ENCODE measurements at regions not wholly inside any gene's neighbourhood (a gene's known extent, or its start where the extent isn't known, plus 50 kb on each side); places are given as distances from the start of the nearest gene placed in this dataset.
"Not testable (repeated sequence)": the region's sequence is repeated elsewhere in the genome, so short reads cannot be mapped to it uniquely, and the experiment has no call there.

DNA sequence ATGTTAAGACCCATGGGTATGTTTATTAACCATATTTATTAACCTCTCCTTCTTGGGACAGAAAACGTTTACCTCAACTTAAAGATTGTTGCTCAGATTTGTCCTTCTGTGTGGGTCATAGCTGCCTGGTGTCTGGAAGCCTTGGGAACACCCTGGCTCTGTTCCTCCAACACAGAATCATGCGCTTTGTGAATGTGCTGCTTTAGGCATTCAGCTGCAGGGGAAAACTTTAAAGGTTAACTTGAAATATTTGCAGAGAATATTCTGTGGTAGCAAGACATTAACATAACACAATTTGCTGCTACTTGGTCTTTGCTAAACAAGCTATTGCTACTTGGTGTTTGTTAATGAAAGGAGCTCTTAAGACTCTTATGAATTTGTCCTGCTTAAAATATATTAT, 50.5 kb upstream of the THOC3 start:
- H3K27me3 Mint-ChIP-seq; H3K36me3 Mint-ChIP-seq (ENCODE audit: low read depth); DNase-seq; intact Hi-C loops (cut with micrococcal nuclease); H3K9me3 Mint-ChIP-seq; H3K4me1 Mint-ChIP-seq; H3K4me3 Mint-ChIP-seq; H3K27ac Mint-ChIP-seq: not testable (repeated sequence)

DNA sequence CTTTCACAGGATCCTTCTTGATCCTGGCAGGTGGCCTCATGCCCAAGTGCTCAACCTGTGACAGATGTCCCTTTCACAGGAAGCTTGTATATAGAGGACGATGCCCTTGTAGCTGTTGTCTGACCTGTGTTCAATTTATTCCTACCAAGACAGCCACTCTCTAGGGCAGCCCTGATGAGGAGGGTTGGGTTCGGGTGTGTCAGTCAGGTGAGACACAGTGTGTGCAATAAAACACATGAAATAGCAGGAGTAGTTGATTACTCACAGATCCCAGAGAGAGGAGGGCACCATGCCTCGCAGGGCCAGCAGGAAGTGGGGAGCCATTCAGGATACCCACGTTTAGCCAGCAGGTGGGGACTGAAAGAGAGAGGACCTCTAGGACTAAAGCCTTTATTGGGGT, 52.7 kb upstream of the THOC3 start:
- H3K36me3 Mint-ChIP-seq (ENCODE audit: low read depth); H3K27me3 Mint-ChIP-seq; H3K9me3 Mint-ChIP-seq; H3K4me1 Mint-ChIP-seq; H3K27ac Mint-ChIP-seq; intact Hi-C loops (cut with micrococcal nuclease); H3K4me3 Mint-ChIP-seq: not testable (repeated sequence)
- peak; percentile 48 for DNase-seq

DNA sequence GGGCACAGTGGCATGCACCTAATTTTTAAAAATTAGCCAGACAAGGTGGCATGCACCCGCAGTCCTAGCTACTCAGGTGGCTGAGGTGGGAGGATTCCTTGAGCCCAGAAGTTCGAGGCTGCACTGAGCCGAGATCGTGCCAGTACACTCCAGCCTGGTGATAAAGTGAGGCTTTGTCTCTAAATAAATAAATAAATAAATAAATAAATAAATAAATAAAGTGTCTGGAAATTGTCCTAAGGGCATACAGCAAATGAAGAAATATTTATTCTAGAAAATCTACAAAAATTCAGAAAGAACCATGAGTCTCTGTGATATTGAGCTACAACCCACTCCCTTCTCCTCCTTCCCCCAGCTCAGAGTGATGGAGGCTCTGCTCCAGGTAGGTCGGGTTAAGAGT, 55.4 kb upstream of the THOC3 start:
- DNase-seq; H3K36me3 Mint-ChIP-seq (ENCODE audit: low read depth); intact Hi-C loops (cut with micrococcal nuclease); H3K4me1 Mint-ChIP-seq; H3K9me3 Mint-ChIP-seq; H3K27me3 Mint-ChIP-seq; H3K4me3 Mint-ChIP-seq; H3K27ac Mint-ChIP-seq: not testable (repeated sequence)

DNA sequence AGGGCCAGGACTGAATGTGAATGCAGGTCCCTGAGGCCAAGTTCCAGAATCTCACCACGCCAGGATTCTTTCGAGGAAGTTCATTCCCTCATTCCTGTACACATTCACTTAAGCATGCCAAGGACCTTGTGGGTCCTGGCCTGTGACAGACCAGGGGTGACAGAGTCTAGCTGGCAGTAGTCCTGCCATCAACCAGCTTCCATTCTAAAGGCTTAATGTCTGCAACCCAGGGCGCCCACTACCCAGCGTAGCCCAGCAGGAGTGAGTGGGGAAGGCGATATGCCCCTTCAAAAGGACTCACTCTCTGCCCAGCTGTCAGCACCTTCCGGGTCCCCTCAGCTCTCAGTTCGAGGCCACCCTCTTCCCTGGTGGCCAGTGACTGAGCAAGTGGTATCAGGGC, 61.3 kb upstream of the THOC3 start:
- H3K4me1 Mint-ChIP-seq; H3K36me3 Mint-ChIP-seq (ENCODE audit: low read depth); H3K27me3 Mint-ChIP-seq; H3K4me3 Mint-ChIP-seq; H3K27ac Mint-ChIP-seq; intact Hi-C loops (cut with micrococcal nuclease); DNase-seq; H3K9me3 Mint-ChIP-seq: not testable (repeated sequence)

DNA sequence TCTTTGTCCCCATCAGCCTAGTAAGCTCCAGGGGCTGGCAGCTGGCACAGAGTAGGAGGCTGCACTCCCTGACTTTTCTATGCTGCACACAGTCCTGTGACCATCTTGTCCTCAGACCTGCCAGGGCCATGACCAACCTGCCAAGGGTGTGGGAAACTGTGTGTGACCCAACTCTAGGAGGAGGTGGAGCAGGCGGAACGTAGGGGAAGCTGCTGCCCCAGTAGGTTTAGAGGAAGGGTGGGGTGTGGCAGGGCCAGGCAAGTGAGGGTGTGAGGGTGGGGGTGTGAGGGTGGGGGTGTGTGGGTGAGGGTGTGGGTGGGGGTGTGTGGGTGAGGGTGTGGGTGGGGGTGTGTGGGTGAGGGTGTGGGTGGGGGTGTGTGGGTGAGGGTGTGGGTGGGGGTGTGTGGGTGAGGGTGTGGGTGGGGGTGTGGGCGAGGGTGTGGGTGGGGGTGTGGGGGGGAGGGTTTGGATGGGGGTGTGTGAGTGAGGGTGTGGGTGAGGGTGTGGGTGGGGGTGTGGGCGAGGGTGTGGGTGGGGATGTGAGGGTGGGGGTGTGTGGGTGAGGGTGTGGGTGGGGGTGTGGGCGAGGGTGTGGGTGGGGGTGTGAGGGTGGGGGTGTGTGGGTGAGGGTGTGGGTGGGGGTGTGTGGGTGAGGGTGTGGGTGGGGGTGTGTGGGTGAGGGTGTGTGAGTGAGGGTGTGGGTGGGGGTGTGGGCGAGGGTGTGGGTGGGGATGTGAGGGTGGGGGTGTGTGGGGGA, 62.4 kb upstream of the THOC3 start:
- H3K4me3 Mint-ChIP-seq; intact Hi-C loops (cut with micrococcal nuclease); H3K4me1 Mint-ChIP-seq; H3K36me3 Mint-ChIP-seq (ENCODE audit: low read depth); H3K9me3 Mint-ChIP-seq; DNase-seq; H3K27me3 Mint-ChIP-seq; H3K27ac Mint-ChIP-seq: not testable (repeated sequence)

DNA sequence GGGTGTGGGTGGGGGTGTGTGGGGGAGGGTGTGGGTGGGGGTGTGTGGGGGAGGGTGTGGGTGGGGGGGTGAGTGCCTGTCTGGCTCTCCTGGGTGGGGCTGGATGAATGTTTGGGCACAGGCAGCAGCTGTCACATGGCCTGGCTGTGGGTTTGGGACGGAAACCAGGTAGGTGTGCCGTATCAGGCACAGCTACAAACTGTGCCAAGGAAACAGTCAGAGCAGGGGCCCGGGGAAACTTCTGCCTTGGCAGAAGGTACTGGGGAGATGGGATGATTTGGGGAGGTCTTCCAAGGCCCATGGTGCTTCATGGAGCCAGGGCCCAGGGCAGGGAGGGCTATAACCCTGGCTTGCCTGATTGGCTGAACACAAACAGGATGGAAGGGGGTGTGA, 63.0 kb upstream of the THOC3 start:
- DNase-seq; H3K9me3 Mint-ChIP-seq; H3K36me3 Mint-ChIP-seq (ENCODE audit: low read depth); H3K27me3 Mint-ChIP-seq; H3K4me3 Mint-ChIP-seq; intact Hi-C loops (cut with micrococcal nuclease); H3K27ac Mint-ChIP-seq; H3K4me1 Mint-ChIP-seq: not testable (repeated sequence)

DNA sequence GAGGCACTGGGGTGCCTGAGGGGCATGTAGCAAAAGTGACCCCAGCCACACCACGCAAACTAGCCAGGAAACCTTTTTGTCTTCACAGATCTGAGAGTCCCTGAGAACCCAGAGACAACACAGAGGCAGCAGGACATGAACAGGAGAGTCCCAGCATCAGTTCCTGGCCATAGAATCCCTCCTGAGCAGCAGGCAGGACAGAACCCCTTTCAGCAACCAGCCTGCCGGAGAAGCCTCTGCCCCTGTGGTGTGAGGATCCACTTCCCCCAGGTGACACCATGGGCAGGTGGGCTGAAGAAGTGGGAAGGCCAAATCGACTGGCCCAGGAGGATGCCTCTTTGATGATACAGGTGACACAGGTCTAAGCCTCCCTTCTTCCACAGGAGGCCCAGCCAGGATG, 65.1 kb upstream of the THOC3 start:
- H3K9me3 Mint-ChIP-seq; H3K4me3 Mint-ChIP-seq; H3K27me3 Mint-ChIP-seq; H3K36me3 Mint-ChIP-seq (ENCODE audit: low read depth); DNase-seq; intact Hi-C loops (cut with micrococcal nuclease); H3K27ac Mint-ChIP-seq; H3K4me1 Mint-ChIP-seq: not testable (repeated sequence)

DNA sequence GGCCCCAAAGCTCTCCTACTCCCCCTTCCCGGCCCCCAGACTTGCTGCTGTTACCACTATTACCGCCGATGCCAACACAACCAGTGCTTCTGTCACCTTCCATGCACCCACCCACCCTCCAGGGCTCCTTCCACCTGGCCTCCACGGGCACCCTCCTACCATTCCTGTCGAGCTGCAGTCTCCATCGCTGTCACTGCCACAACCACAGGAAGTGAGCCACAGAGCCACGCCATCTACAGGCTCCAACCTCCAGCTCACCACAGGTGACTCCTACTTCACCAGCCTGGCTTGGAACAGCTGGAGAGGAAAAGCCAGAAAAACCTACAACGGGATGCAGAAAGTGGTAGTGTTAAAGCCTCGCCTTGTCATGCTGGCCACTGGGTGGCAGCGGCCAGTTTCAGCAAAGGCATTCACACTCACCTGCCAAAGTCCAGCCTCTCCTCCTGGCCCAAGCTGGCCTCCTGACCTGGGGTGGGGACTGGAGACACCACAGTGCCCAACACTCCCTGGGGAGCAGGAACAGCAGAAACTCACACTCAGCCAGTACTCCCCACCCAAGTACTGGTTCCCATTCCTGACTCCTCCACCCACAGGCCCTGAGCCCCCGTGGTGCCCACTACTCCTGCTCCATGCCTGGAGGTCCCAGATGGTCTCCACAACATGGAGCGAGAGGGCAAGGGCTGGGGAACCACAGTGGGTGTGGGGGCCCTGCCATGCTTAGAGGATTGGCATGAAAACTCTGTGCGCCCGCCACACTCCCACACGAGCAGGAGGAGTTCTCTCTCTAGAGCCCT, 66.5 kb upstream of the THOC3 start:
- peak overlapping the region; percentile 36 for H3K27ac Mint-ChIP-seq
- H3K36me3 Mint-ChIP-seq (ENCODE audit: low read depth); H3K9me3 Mint-ChIP-seq; H3K4me3 Mint-ChIP-seq; H3K4me1 Mint-ChIP-seq; H3K27me3 Mint-ChIP-seq; intact Hi-C loops (cut with micrococcal nuclease): not testable (repeated sequence)
- peak; percentile 60 for DNase-seq

DNA sequence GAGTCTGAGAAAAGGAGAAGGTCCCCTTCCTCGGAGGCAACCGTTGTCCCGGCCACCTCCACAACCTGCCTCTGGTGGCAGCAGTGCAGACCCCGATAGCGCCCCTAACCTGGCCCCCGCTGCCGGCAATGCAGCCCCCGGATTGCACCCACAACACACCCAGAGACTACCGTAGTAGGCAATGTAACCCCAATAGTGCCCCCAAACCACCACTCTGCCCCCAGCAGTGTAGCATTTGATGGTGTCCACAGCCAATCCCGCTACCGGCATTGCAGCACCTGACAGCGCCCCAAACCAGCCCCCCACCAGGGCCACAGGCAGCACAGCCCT, 67.1 kb upstream of the THOC3 start:
- H3K9me3 Mint-ChIP-seq; intact Hi-C loops (cut with micrococcal nuclease); H3K4me3 Mint-ChIP-seq; H3K36me3 Mint-ChIP-seq (ENCODE audit: low read depth); H3K27me3 Mint-ChIP-seq; DNase-seq: not testable (repeated sequence)
- peaks cover 10% of the 10 kb centered on the region for H3K4me1 Mint-ChIP-seq
- H3K27ac Mint-ChIP-seq: peak overlapping the region; percentile 36

DNA sequence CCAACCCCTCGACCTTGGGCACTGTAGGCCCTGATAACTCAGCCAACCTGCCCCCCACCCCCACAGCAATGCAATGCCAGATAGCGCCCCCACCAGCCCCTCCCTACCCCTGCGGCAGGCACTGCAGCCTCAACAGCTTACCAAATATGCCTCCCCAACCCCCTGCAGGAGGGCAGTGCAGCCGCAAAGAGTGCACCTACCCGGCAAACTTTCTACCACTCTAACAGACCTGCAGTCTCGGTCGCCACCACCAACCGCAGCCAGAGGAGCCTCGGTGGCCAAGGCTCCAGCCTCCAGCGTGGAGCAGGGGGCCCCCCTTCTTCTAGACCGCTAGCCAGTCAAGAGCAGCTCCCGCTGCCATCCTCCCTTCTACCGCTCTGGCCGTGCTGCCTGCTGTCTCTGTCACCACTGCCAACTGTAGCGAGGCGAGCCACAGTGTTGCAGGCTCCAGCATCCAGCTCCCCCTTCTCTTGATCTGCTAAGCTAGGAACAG, 67.7 kb upstream of the THOC3 start:
- H3K4me1 Mint-ChIP-seq: peaks cover 11% of the 10 kb centered on the region
- H3K9me3 Mint-ChIP-seq; DNase-seq; intact Hi-C loops (cut with micrococcal nuclease); H3K27me3 Mint-ChIP-seq; H3K36me3 Mint-ChIP-seq (ENCODE audit: low read depth): not testable (repeated sequence)
- peak overlapping the region; percentile 61 for H3K4me3 Mint-ChIP-seq
- H3K27ac Mint-ChIP-seq: peak overlapping the region; percentile 67

DNA sequence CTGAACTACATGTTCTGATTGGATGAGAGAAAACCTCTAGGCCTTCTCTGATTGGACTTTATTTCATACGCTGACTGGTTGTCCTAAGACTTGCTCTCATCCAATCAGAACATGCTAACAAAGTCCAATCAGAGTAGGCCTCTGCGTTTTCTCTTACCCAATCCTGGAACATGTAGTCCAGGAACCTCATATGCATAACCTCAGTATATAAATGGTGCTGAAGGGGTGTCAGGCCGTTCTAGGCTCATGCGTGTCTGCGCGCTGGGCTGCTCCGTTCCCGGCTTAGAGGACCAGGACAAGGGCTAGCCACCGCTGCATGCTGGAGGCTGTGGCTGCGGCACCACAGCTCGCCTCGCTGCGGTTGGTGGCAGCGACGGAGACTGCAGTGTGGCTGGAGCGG, 68.3 kb upstream of the THOC3 start:
- H3K27ac Mint-ChIP-seq: peak overlapping the region; percentile 67
- H3K36me3 Mint-ChIP-seq (ENCODE audit: low read depth); H3K9me3 Mint-ChIP-seq; DNase-seq; H3K27me3 Mint-ChIP-seq; intact Hi-C loops (cut with micrococcal nuclease): not testable (repeated sequence)
- peak overlapping the region; percentile 61 for H3K4me3 Mint-ChIP-seq
- H3K4me1 Mint-ChIP-seq: peaks cover 11% of the 10 kb centered on the region

DNA sequence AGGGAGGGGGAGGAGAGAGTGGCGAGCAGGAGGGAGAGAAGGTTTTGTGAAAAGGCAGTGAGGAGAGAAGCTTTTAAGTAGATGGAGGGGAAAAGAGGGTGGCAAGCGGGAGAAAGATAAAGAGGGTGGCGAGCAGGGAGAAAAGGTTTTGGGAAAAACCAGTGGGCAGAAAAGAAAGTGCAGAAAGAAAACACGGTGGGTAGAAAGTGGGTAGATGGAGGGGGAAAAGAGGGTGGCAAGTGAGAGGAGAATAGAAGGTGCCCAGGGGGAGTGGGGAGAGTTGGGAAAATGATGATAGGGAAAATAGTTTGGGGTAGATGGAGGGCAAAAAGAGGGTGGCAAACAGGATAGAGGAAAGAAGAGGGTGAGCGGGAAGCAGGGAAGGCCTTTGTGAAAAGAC, 69.1 kb upstream of the THOC3 start:
- peaks cover 11% of the 10 kb centered on the region for H3K4me1 Mint-ChIP-seq
- H3K36me3 Mint-ChIP-seq (ENCODE audit: low read depth); H3K27ac Mint-ChIP-seq; intact Hi-C loops (cut with micrococcal nuclease); H3K4me3 Mint-ChIP-seq; H3K27me3 Mint-ChIP-seq; DNase-seq; H3K9me3 Mint-ChIP-seq: not testable (repeated sequence)

DNA sequence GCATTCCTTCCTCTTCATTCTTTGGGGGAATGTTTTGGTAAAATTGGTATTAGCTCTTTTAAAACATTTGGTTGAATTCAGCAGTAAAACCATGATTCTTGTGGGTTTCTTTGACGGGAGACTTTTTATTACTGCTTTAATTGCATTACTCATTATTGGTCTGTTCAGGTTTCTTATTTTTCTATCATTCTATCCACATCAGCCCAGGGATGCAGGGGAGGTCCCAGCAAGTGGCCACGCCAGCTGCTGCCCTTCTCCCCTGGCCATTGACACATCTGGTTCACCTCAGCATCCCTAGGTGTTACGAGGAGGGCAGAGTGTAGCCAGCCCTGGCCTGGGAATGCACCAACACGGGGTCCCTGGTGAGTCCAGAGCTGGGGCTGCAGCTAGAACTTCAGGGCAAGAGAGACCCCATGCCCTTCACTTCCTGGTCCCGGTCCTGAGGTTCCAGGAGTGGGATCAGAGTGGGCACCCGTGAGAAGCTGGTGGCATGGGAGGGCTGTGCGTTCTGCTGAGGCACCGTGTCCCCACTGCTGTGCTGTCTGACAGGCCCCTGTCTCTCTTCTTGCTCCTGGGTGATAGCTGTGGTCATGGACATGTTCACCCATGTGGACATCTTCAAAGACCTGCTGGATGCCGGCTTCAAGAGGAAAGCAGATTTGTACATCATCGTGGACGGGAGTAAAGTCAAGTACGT, 72.1 kb upstream of the THOC3 start:
- H3K9me3 Mint-ChIP-seq; H3K4me3 Mint-ChIP-seq; H3K4me1 Mint-ChIP-seq; DNase-seq; H3K27me3 Mint-ChIP-seq; H3K36me3 Mint-ChIP-seq (ENCODE audit: low read depth); intact Hi-C loops (cut with micrococcal nuclease); H3K27ac Mint-ChIP-seq: not testable (repeated sequence)

DNA sequence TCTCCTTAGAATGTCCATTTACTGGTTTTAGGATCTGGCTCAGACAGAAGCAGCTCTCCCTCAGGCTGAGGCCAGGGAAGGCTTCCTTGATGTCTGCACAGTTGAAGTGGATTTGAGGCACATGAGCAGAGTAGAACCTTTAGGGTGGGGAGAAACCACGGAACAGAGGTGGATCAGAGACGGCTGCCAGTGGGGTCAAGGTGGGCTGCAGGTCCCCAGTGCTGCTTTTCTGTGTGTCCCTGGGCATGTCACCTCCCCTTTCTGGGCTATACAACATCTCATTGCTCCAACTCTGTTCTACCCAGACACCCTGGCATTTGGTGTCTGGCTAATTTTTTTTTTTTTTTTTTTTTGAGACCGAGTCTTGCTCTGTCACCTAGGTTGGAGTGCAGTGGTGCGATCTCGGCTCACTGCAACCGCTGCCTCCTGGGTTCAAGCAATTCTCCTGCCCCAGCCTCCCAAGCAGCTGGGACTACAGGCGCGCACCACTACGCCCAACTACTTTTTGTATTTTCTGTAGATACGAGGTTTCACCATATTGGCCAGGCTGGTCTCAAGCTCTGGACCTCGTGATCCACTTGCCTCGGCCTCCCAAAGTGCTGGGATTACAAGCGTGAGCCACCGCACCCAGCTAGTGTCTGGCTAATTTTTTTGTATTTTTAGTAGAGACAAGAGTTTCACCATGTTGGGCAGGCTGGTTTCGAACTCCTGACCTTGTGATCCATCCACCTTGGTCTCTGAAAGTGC, 73.3 kb upstream of the THOC3 start:
- H3K9me3 Mint-ChIP-seq; H3K36me3 Mint-ChIP-seq (ENCODE audit: low read depth); intact Hi-C loops (cut with micrococcal nuclease); H3K4me1 Mint-ChIP-seq; H3K27ac Mint-ChIP-seq; H3K4me3 Mint-ChIP-seq; DNase-seq; H3K27me3 Mint-ChIP-seq: not testable (repeated sequence)
